ENCODE measurements at regions not wholly inside any gene's neighbourhood (a gene's known extent, or its start where the extent isn't known, plus 50 kb on each side); places are given as distances from the start of the nearest gene placed in this dataset.

DNA sequence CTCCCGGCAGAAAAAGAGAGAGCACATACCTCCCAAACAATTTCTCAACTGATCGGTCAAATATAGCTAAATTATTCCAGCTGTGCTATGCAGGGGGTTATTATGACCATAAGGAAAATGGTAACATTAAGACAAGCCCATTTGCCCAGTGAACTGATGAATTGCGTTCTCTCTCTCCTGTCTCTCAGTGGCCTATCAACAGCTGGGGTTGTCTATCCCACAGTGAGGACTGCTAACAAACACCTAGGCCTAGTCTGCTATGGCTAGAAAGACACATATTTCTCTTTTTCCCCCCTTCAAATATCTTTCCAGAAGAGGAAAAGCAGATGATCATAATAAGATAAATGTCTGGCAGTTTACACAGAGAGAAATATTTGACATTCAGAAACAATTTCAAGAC, 263.8 kb upstream of the ELAC2 start:
- no peak for ATAC-seq
- H3K27ac ChIP-seq (ENCODE audit: low read length) = no peak overlapping the region
- H3K4me1 ChIP-seq (ENCODE audit: insufficient read depth, low read length) = no peaks in the 10 kb centered on the region
- ChIA-PET POLR2A (ENCODE audit: unreplicated experiment) (no interaction called here), CTCF (no interaction called here)
- TF ChIP-seq, protein P1, sequence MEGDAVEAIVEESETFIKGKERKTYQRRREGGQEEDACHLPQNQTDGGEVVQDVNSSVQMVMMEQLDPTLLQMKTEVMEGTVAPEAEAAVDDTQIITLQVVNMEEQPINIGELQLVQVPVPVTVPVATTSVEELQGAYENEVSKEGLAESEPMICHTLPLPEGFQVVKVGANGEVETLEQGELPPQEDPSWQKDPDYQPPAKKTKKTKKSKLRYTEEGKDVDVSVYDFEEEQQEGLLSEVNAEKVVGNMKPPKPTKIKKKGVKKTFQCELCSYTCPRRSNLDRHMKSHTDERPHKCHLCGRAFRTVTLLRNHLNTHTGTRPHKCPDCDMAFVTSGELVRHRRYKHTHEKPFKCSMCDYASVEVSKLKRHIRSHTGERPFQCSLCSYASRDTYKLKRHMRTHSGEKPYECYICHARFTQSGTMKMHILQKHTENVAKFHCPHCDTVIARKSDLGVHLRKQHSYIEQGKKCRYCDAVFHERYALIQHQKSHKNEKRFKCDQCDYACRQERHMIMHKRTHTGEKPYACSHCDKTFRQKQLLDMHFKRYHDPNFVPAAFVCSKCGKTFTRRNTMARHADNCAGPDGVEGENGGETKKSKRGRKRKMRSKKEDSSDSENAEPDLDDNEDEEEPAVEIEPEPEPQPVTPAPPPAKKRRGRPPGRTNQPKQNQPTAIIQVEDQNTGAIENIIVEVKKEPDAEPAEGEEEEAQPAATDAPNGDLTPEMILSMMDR (conservative IDR thresholded peaks at IDR 0.05; ENCODE audit: low read depth, low read length) = no peak
- TF ChIP-seq EZH2phosphoT487 (IDR thresholded peaks at IDR 0.05; ENCODE audit: borderline replicate concordance, low read length) (no peak), EZH2 (IDR thresholded peaks at IDR 0.05; ENCODE audit: low read length, unreplicated experiment) (no peak)
- no peaks in the 10 kb centered on the region for H3K9me2 ChIP-seq (replicated peaks; ENCODE audit: low read length)
- no peaks in the 10 kb centered on the region for H3K9me3 ChIP-seq (ENCODE audit: low read length)
- H4K20me1 ChIP-seq (ENCODE audit: low read length) = no peaks in the 10 kb centered on the region
- DNase-seq = no peak
- intact Hi-C loops (cut with micrococcal nuclease) = no loop called here
- peaks cover 6% of the 10 kb centered on the region; the same call in 1 of the 2 replicates for H3K27me3 ChIP-seq (ENCODE audit: low read length)
- H3K4me3 ChIP-seq (ENCODE audit: low read length) = no peak overlapping the region
- no peaks in the 10 kb centered on the region for H3F3A ChIP-seq (ENCODE audit: low read length, unreplicated experiment)
- no peaks in the 10 kb centered on the region for H3K36me3 ChIP-seq (ENCODE audit: low read depth, low read length)
- H3K79me2 ChIP-seq (ENCODE audit: low read length) = no peaks in the 10 kb centered on the region
- no peak overlapping the region for H3K4me2 ChIP-seq (ENCODE audit: low read length)
- BruUV-seq (replicated peaks) = no TSS peak
- H3K9ac ChIP-seq (ENCODE audit: low read length) = no peak overlapping the region
- H2AFZ ChIP-seq (ENCODE audit: low read length) = no peak overlapping the region

DNA sequence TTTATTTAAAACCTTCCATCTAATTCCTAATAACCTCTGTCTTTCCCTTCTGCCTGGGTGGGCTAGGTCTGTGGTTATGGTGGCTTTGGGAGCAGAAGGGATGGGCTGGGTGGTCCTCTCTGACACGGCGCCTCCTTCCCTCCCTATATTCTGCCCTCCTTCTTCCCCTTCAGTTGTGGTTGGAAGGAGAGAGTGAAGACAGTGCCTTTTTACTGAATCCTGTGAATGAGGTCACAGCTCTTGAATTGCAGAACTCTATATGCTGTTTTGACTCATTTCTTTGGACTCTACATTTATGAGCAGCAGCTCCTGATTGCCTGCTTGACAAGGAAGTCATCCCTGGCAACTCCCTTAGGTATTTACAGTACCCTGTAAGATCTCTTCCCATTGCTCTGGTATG, 256.0 kb upstream of the ELAC2 start:
- no peak for ATAC-seq
- H3K4me3 ChIP-seq (ENCODE audit: low read length) = no peak overlapping the region
- H2AFZ ChIP-seq (ENCODE audit: low read length) = no peak overlapping the region
- ChIA-PET CTCF (no interaction called here), POLR2A (ENCODE audit: unreplicated experiment) (no interaction called here)
- H3K79me2 ChIP-seq (ENCODE audit: low read length) = no peaks in the 10 kb centered on the region
- peak; percentile 43 for DNase-seq
- no TSS peak for BruUV-seq (replicated peaks)
- H4K20me1 ChIP-seq (ENCODE audit: low read length) = no peaks in the 10 kb centered on the region
- TF ChIP-seq, protein P1 (conservative IDR thresholded peaks at IDR 0.05; ENCODE audit: low read depth, low read length) = no peak
- TF ChIP-seq EZH2 (IDR thresholded peaks at IDR 0.05; ENCODE audit: low read length, unreplicated experiment) (no peak), EZH2phosphoT487 (IDR thresholded peaks at IDR 0.05; ENCODE audit: borderline replicate concordance, low read length) (no peak)
- no peaks in the 10 kb centered on the region for H3K36me3 ChIP-seq (ENCODE audit: low read depth, low read length)
- H3K9me3 ChIP-seq (ENCODE audit: low read length) = no peaks in the 10 kb centered on the region
- H3K27ac ChIP-seq (ENCODE audit: low read length) = no peak overlapping the region
- H3K9ac ChIP-seq (ENCODE audit: low read length) = no peak overlapping the region
- H3K4me2 ChIP-seq (ENCODE audit: low read length) = no peak overlapping the region
- H3K9me2 ChIP-seq (replicated peaks; ENCODE audit: low read length) = no peaks in the 10 kb centered on the region
- peaks cover 44% of the 10 kb centered on the region for H3K27me3 ChIP-seq (ENCODE audit: low read length)
- intact Hi-C loops (cut with micrococcal nuclease) = no loop called here
- H3K4me1 ChIP-seq (ENCODE audit: insufficient read depth, low read length) = no peaks in the 10 kb centered on the region
- no peaks in the 10 kb centered on the region for H3F3A ChIP-seq (ENCODE audit: low read length, unreplicated experiment)

DNA sequence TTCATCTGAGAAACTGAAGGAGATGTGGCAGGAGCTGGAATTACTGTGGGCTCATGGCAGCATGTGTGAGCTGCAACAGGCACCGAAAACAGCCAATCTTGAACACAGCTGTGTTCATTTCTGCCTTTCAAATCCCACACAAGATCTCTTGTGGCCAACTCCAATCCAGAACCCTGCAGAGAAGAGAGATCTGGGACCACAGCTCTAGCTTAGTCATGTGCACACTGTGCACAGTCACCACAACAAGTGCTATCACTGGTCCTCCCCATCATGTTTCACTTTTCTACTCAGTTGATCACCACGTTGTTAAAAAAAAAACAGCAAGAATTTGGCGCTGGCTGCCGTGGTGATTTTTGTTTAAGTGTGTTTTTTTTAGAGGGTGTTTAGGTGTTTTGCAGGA, 254.5 kb upstream of the ELAC2 start:
- BruUV-seq (replicated peaks) = no TSS peak
- Histone ChIP-seq H3K27ac (ENCODE audit: low read length) (no peak overlapping the region), H3K79me2 (ENCODE audit: low read length) (no peaks in the 10 kb centered on the region), H3K4me1 (ENCODE audit: insufficient read depth, low read length) (no peaks in the 10 kb centered on the region), H3K4me2 (ENCODE audit: low read length) (no peak overlapping the region), H3K9me3 (ENCODE audit: low read length) (0 out of 2 replicates have a peak, but pooled peaks cover 5% of the 10 kb centered on the region), H3K36me3 (ENCODE audit: low read depth, low read length) (no peaks in the 10 kb centered on the region), H3K4me3 (ENCODE audit: low read length) (no peak overlapping the region), H4K20me1 (ENCODE audit: low read length) (no peaks in the 10 kb centered on the region), H3K27me3 (ENCODE audit: low read length) (peaks cover 54% of the 10 kb centered on the region), H2AFZ (ENCODE audit: low read length) (no peak overlapping the region), H3K9ac (ENCODE audit: low read length) (no peak overlapping the region), H3F3A (ENCODE audit: low read length, unreplicated experiment) (no peaks in the 10 kb centered on the region), H3K9me2 (replicated peaks; ENCODE audit: low read length) (no peaks in the 10 kb centered on the region)
- ChIA-PET CTCF (no interaction called here), POLR2A (ENCODE audit: unreplicated experiment) (no interaction called here)
- TF ChIP-seq, protein P1 (conservative IDR thresholded peaks at IDR 0.05; ENCODE audit: low read depth, low read length) = no peak
- TF ChIP-seq EZH2phosphoT487 (IDR thresholded peaks at IDR 0.05; ENCODE audit: borderline replicate concordance, low read length) (no peak), EZH2 (IDR thresholded peaks at IDR 0.05; ENCODE audit: low read length, unreplicated experiment) (no peak)
- DNase-seq (no peak), ATAC-seq (no peak)
- intact Hi-C loops (cut with micrococcal nuclease) = no loop called here
